ENCODE measurements at regions not wholly inside any gene's neighbourhood (a gene's known extent, or its start where the extent isn't known, plus 50 kb on each side); places are given as distances from the start of the nearest gene placed in this dataset.

DNA sequence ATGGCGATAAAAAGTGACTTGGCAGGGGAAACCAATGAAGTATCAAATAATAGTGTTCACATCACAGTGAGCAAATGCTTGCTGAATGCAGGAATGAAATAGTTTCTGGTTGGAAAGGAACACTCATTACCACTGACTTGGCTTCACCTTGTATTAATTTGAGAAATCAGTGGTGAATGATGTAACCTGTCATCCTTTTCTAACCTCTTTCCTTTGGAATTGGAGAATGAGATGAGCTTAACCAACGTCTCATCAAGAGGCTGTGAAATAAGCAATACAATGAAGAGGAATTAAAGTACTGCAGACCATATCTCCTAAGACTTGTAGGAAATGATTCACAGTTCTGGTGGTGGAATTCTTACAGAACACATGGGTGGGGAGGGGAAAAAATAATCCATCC is 192.2 kb downstream of the DMAC1 start:
- Histone ChIP-seq H3K27me3 (ENCODE audit: control insufficient read depth in 2 of 2, insufficient read depth in 1 of 2, low read length in 1 of 2) (no peaks in the 10 kb centered on the region), H3K27ac (ENCODE audit: low read depth in 1 of 2, low read length in 1 of 2) (no peak overlapping the region), H3K4me1 (ENCODE audit: control insufficient read depth in 2 of 2, insufficient read depth in 2 of 2, low read length in 2 of 2) (no peaks in the 10 kb centered on the region), H3K36me3 (ENCODE audit: control insufficient read depth in 2 of 2, insufficient read depth in 2 of 2, low read length in 1 of 2) (no peaks in the 10 kb centered on the region), H3K9me3 (ENCODE audit: control insufficient read depth in 2 of 2, insufficient read depth in 1 of 2, low read length in 1 of 2) (no peaks in the 10 kb centered on the region), H3K4me3 (ENCODE audit: low read length in 2 of 2) (no peak overlapping the region)
- DNase-seq (ENCODE audit: low read depth in 6 of 9, low spot score in 9 of 9), result no peak
- whole genome bisulfite sequencing, result 46% methylated on average over 2 of the region's 2 CpGs

GRCh38 chr9:7606591-7606990 is 193.0 kb downstream of the DMAC1 start:
- WGBS, result 97% methylated on average over 1 of the region's 1 CpG
- DNase-seq (ENCODE audit: low read depth in 6 of 9, low spot score in 9 of 9), result no peak
- Histone ChIP-seq H3K27ac (ENCODE audit: low read depth in 1 of 2, low read length in 1 of 2) (no peak overlapping the region), H3K9me3 (ENCODE audit: control insufficient read depth in 2 of 2, insufficient read depth in 1 of 2, low read length in 1 of 2) (no peaks in the 10 kb centered on the region), H3K4me1 (ENCODE audit: control insufficient read depth in 2 of 2, insufficient read depth in 2 of 2, low read length in 2 of 2) (no peaks in the 10 kb centered on the region), H3K36me3 (ENCODE audit: control insufficient read depth in 2 of 2, insufficient read depth in 2 of 2, low read length in 1 of 2) (no peaks in the 10 kb centered on the region), H3K4me3 (ENCODE audit: low read length in 2 of 2) (no peak overlapping the region), H3K27me3 (ENCODE audit: control insufficient read depth in 2 of 2, insufficient read depth in 1 of 2, low read length in 1 of 2) (no peaks in the 10 kb centered on the region)

GRCh38 chr9:7601739-7602138 is 197.8 kb downstream of the DMAC1 start:
- H3K9me3 ChIP-seq (ENCODE audit: control insufficient read depth in 2 of 2, insufficient read depth in 1 of 2, low read length in 1 of 2), result no peaks in the 10 kb centered on the region
- H3K27me3 ChIP-seq (ENCODE audit: control insufficient read depth in 2 of 2, insufficient read depth in 1 of 2, low read length in 1 of 2), result no peaks in the 10 kb centered on the region
- H3K27ac ChIP-seq (ENCODE audit: low read depth in 1 of 2, low read length in 1 of 2), result no peak overlapping the region
- no peaks in the 10 kb centered on the region for H3K4me1 ChIP-seq (ENCODE audit: control insufficient read depth in 2 of 2, insufficient read depth in 2 of 2, low read length in 2 of 2)
- no peaks in the 10 kb centered on the region for H3K36me3 ChIP-seq (ENCODE audit: control insufficient read depth in 2 of 2, insufficient read depth in 2 of 2, low read length in 1 of 2)
- no peak for DNase-seq (ENCODE audit: low read depth in 6 of 9, low spot score in 9 of 9)
- no peak overlapping the region for H3K4me3 ChIP-seq (ENCODE audit: low read length in 2 of 2)
- 59% methylated on average over 2 of the region's 2 CpGs for whole genome bisulfite sequencing

DNA sequence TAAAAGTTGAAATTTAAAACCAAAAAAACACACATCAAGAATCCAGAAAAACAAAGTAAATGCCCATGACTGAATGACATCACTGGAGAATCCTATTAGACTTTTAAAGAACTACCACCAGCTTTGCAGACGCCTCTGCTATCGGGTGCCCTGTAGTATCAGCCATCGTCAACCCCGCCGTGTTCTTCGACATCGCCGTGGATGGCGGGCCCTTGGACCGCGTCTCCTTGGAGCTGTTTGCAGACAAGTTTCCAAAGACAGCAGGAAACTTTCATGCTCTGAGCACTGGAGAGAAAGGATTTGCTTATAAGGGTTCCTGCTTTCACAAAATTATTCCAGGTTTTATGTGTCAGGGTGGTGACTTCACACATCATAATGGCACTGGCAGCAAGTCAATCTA is 201.9 kb downstream of the DMAC1 start:
- H3K4me3 ChIP-seq (ENCODE audit: low read length in 2 of 2), result no peak overlapping the region
- no peak for DNase-seq (ENCODE audit: low read depth in 6 of 9, low spot score in 9 of 9)
- no peak overlapping the region for H3K27ac ChIP-seq (ENCODE audit: low read depth in 1 of 2, low read length in 1 of 2)
- no peaks in the 10 kb centered on the region for H3K27me3 ChIP-seq (ENCODE audit: control insufficient read depth in 2 of 2, insufficient read depth in 1 of 2, low read length in 1 of 2)
- WGBS, result over 99% methylated on average over 11 of the region's 11 CpGs
- H3K9me3 ChIP-seq (ENCODE audit: control insufficient read depth in 2 of 2, insufficient read depth in 1 of 2, low read length in 1 of 2), result no peaks in the 10 kb centered on the region
- no peaks in the 10 kb centered on the region for H3K36me3 ChIP-seq (ENCODE audit: control insufficient read depth in 2 of 2, insufficient read depth in 2 of 2, low read length in 1 of 2)
- H3K4me1 ChIP-seq (ENCODE audit: control insufficient read depth in 2 of 2, insufficient read depth in 2 of 2, low read length in 2 of 2), result peaks cover 0 to 3% of the 10 kb centered on the region in 2 donors

DNA sequence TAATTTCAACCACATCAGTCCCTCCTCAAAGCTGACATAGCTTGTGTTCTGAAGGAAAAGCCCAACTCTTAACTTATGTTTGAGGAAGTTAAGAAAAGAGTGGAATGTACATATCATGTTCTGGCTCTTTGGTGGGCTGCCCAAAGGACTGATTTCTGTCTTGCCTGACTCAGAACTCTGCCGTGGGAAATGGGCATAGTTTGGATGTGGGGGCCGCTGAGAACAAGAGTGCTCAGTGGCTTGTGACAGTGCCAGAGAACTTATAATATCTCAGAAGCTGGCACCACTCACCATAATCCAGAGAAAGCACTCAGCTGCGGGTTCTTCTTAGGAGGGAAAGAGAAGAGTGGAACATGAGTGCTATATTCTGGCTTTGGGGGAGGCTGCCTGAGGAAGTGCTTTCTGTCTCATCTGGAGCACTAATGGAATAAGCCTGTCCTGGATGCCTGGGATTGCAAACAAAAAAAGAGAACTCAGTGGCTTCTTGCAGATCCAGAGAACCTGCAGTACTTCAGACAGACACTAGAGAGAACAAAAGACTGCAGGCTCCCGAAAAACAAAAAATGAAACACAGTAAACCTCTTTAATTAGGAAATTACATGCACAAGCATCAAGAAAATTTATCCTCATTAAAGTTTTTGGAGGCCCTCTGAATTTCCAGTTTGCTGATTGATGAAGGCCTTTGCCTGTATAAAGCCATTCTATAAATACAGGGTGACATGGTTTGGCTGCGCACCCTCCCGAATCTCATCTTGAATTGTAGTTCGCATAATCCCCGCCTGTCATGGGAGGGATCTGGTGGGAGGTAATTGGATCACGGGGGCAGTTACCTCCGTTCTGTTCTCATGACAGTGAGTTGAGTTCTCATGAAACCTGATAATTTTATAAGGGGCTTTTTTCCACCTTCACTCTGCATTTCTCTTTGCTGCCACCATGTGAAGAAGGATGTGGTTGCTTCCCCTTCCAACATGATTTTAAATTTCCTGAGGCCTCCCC is 207.0 kb downstream of the DMAC1 start:
- Histone ChIP-seq H3K4me1 (ENCODE audit: control insufficient read depth in 2 of 2, insufficient read depth in 2 of 2, low read length in 2 of 2) (peaks cover 0 to 3% of the 10 kb centered on the region in 2 donors), H3K27me3 (ENCODE audit: control insufficient read depth in 2 of 2, insufficient read depth in 1 of 2, low read length in 1 of 2) (no peaks in the 10 kb centered on the region), H3K27ac (ENCODE audit: low read depth in 1 of 2, low read length in 1 of 2) (no peak overlapping the region), H3K36me3 (ENCODE audit: control insufficient read depth in 2 of 2, insufficient read depth in 2 of 2, low read length in 1 of 2) (no peaks in the 10 kb centered on the region), H3K4me3 (ENCODE audit: low read length in 2 of 2) (no peak overlapping the region), H3K9me3 (ENCODE audit: control insufficient read depth in 2 of 2, insufficient read depth in 1 of 2, low read length in 1 of 2) (no peaks in the 10 kb centered on the region)
- 87% methylated on average over 10 of the region's 10 CpGs for WGBS
- DNase-seq (ENCODE audit: low read depth in 6 of 9, low spot score in 9 of 9), result peak in 1 of 9 donors; percentile 24

DNA sequence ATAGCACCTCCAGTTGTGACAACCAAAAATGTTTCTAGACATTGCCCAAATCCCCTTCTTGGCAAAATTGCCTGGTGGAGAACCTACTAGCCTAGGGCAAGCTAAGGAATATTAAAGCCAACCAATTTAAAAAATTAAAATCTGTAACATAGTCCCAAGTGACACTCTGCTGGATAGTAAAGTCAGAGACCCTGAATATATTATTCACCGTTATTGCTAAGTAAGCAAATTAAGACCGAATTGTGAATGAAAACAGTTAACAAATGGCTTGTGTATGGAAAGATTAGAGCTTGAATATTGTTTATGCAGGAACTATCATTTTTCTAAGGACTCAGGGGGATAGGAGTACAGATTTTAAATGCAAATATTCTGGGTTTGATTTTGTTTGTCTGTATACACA is 208.1 kb downstream of the DMAC1 start:
- Histone ChIP-seq H3K4me1 (ENCODE audit: control insufficient read depth in 2 of 2, insufficient read depth in 2 of 2, low read length in 2 of 2) (peaks cover 0 to 3% of the 10 kb centered on the region in 2 donors), H3K4me3 (ENCODE audit: low read length in 2 of 2) (no peak overlapping the region)
- 97% methylated on average over 2 of the region's 2 CpGs for WGBS

DNA sequence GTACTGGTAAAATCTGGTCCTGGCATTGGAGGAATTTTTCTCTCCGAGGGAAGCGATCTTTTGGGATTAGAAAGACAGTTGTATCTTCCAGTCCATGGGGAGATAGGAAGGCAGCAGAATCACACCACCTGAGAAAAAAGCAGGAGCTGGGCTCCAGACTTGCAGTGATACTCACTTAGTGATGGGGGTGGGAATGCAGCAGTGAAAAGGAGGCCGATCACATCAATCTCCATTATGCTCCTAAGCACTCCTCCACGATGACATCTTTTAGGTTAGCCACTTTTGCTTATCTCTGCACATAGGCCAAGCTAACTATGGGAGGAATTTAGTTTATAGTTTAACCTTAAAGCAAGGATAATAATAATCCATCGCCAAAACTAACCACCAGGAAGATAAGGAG is 219.0 kb downstream of the DMAC1 start:
- no peaks in the 10 kb centered on the region for H3K27me3 ChIP-seq (ENCODE audit: control insufficient read depth in 2 of 2, insufficient read depth in 1 of 2, low read length in 1 of 2)
- no peak overlapping the region for H3K4me3 ChIP-seq (ENCODE audit: low read length in 2 of 2)
- H3K36me3 ChIP-seq (ENCODE audit: control insufficient read depth in 2 of 2, insufficient read depth in 2 of 2, low read length in 1 of 2), result no peaks in the 10 kb centered on the region
- no peak for DNase-seq (ENCODE audit: low read depth in 6 of 9, low spot score in 9 of 9)
- WGBS, result 97% methylated on average over 5 of the region's 5 CpGs
- H3K9me3 ChIP-seq (ENCODE audit: control insufficient read depth in 2 of 2, insufficient read depth in 1 of 2, low read length in 1 of 2), result no peaks in the 10 kb centered on the region
- H3K4me1 ChIP-seq (ENCODE audit: control insufficient read depth in 2 of 2, insufficient read depth in 2 of 2, low read length in 2 of 2), result no peaks in the 10 kb centered on the region
- no peak overlapping the region for H3K27ac ChIP-seq (ENCODE audit: low read depth in 1 of 2, low read length in 1 of 2)

More for the DNA sequence above, 208.1 kb downstream of the DMAC1 start:
- Histone ChIP-seq H3K27me3 (ENCODE audit: control insufficient read depth in 2 of 2, insufficient read depth in 1 of 2, low read length in 1 of 2) (no peaks in the 10 kb centered on the region), H3K27ac (ENCODE audit: low read depth in 1 of 2, low read length in 1 of 2) (no peak overlapping the region), H3K36me3 (ENCODE audit: control insufficient read depth in 2 of 2, insufficient read depth in 2 of 2, low read length in 1 of 2) (no peaks in the 10 kb centered on the region), H3K9me3 (ENCODE audit: control insufficient read depth in 2 of 2, insufficient read depth in 1 of 2, low read length in 1 of 2) (no peaks in the 10 kb centered on the region)
- DNase-seq (ENCODE audit: low read depth in 6 of 9, low spot score in 9 of 9), result no peak

DNA sequence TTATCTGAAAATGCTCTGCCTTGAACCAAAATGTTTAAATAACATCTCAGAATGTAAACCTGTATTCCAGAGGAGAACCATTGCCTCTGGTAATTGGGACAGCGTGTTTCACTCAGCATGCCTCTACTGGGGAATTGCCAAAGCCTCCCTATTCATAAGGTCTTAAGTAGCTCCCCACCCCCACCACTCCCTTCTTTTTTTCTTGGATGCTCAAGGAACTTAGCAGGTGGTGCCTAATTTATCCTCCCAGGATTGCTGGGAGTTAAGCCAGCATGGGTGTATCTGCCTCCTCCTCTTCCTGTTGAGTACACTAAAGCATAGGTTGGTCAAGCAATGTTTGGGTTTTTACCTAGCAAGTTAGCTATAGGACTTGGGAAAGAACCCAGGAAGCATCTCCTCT is 220.2 kb downstream of the DMAC1 start:
- no peaks in the 10 kb centered on the region for H3K9me3 ChIP-seq (ENCODE audit: control insufficient read depth in 2 of 2, insufficient read depth in 1 of 2, low read length in 1 of 2)
- 97% methylated on average over 1 of the region's 1 CpG for WGBS
- DNase-seq (ENCODE audit: low read depth in 6 of 9, low spot score in 9 of 9), result no peak
- H3K4me1 ChIP-seq (ENCODE audit: control insufficient read depth in 2 of 2, insufficient read depth in 2 of 2, low read length in 2 of 2), result no peaks in the 10 kb centered on the region
- no peaks in the 10 kb centered on the region for H3K36me3 ChIP-seq (ENCODE audit: control insufficient read depth in 2 of 2, insufficient read depth in 2 of 2, low read length in 1 of 2)
- no peaks in the 10 kb centered on the region for H3K27me3 ChIP-seq (ENCODE audit: control insufficient read depth in 2 of 2, insufficient read depth in 1 of 2, low read length in 1 of 2)
- H3K4me3 ChIP-seq (ENCODE audit: low read length in 2 of 2), result no peak overlapping the region
- H3K27ac ChIP-seq (ENCODE audit: low read depth in 1 of 2, low read length in 1 of 2), result no peak overlapping the region

- no peaks in the 10 kb centered on the region for H3K4me1 ChIP-seq (ENCODE audit: control insufficient read depth in 2 of 2, insufficient read depth in 2 of 2, low read length in 2 of 2)
- 91% methylated on average over 3 of the region's 3 CpGs for WGBS
- no peaks in the 10 kb centered on the region for H3K27me3 ChIP-seq (ENCODE audit: control insufficient read depth in 2 of 2, insufficient read depth in 1 of 2, low read length in 1 of 2)
- H3K4me3 ChIP-seq (ENCODE audit: low read length in 2 of 2), result no peak overlapping the region
- H3K27ac ChIP-seq (ENCODE audit: low read depth in 1 of 2, low read length in 1 of 2), result no peak overlapping the region
- no peaks in the 10 kb centered on the region for H3K36me3 ChIP-seq (ENCODE audit: control insufficient read depth in 2 of 2, insufficient read depth in 2 of 2, low read length in 1 of 2)
- no peaks in the 10 kb centered on the region for H3K9me3 ChIP-seq (ENCODE audit: control insufficient read depth in 2 of 2, insufficient read depth in 1 of 2, low read length in 1 of 2)
- no peak for DNase-seq (ENCODE audit: low read depth in 6 of 9, low spot score in 9 of 9)
These were observed 220.6 kb downstream of the DMAC1 start for GRCh38 chr9:7578951-7579350.

Measured in thymus (tissue), 11 donors.